ENCODE measurements at regions not wholly inside any gene's neighbourhood (a gene's known extent, or its start where the extent isn't known, plus 50 kb on each side); places are given as distances from the start of the nearest gene placed in this dataset.

DNA sequence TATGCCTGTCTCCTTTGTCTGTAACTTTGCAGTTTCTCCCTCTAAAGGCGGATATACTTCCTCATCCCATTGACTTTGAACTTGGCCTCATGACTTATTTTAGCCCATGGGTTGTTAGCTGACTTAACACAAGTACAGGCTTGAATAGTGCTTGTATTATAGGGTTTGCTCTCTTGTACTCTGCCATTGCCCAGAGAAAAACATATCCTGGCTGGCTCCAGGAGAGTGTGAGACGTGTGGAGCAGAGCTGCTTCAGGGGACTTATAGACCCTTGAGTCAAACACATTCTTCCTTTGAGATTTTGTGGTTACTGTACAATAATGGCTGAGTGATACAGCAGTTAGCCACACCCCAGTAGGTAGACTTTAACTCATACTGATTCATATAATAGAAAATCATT is 124.0 kb downstream of the RAP2B start:
- Histone ChIP-seq H2AFZ (ENCODE audit: control insufficient read depth, low read length) (no peak overlapping the region), H3K4me1 (ENCODE audit: control insufficient read depth, extremely low read depth, insufficient read depth, low read length) (peaks cover 43% of the 10 kb centered on the region), H3K4me3 (ENCODE audit: control insufficient read depth in 2 of 3, extremely low read depth in 1 of 3, insufficient read depth in 2 of 3, low read depth in 1 of 3, low read length in 3 of 3) (no peak overlapping the region), H3K27me3 (ENCODE audit: control insufficient read depth, extremely low read depth, insufficient read depth, low read length) (no peaks in the 10 kb centered on the region), H3K79me2 (ENCODE audit: control insufficient read depth, insufficient read depth, low read length) (no peaks in the 10 kb centered on the region), H3K9ac (ENCODE audit: control insufficient read depth, extremely low read depth, insufficient read depth, low read length) (peak overlapping the region; percentile 55), H3K4me2 (ENCODE audit: control insufficient read depth, extremely low read depth, insufficient read depth, low read depth, low read length) (peak overlapping the region; percentile 42), H3K27ac (ENCODE audit: control insufficient read depth, insufficient read depth, low read length) (peak overlapping the region; percentile 98), H4K20me1 (ENCODE audit: control insufficient read depth, extremely low read depth, insufficient read depth, low read length) (no peaks in the 10 kb centered on the region), H3K9me1 (ENCODE audit: control insufficient read depth, extremely low read depth, insufficient read depth, low read length) (peaks cover 2% of the 10 kb centered on the region), H3K9me3 (ENCODE audit: control insufficient read depth, low read depth, low read length) (no peaks in the 10 kb centered on the region), H3K36me3 (ENCODE audit: control insufficient read depth in 2 of 2, extremely low read depth in 1 of 2, insufficient read depth in 2 of 2, low read length in 2 of 2) (no peaks in the 10 kb centered on the region)
- dilution Hi-C loops (cut with MboI; ENCODE audit: extremely low pct_ligation_motif_present, low sequenced_read_pairs), result no loop called here
- DNase-seq (ENCODE audit: low read depth, low spot score) (peak; percentile 91), FAIRE-seq (peak; percentile 86)
- TF ChIP-seq EZH2 (IDR thresholded peaks at IDR 0.05; ENCODE audit: low read length), result no peak
- no peak for TF ChIP-seq CTCF (optimal IDR thresholded peaks at IDR 0.05 in 1 of 3, IDR thresholded peaks at IDR 0.05 in 1 of 3, conservative IDR thresholded peaks at IDR 0.05 in 1 of 3; ENCODE audit: extremely low read depth in 1 of 3, insufficient read depth in 2 of 3, low read length in 3 of 3)

DNA sequence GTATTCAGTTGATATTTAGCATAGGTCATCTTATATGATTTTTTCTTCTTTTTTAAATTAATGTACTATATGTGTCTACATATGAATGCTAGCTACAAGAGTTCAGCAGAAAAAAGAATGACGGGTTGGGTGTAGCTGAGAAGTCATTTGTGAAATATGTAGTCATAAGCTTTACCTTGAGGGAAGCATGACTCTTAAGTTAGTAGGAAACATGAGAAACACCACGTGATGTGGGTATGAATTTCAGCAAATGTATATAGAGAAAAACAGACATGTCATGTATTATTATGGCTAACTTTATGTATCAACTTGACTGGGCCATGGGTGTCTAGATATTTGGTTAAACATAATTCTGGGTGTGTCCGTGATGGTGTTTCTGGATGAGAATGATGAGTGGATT is 125.0 kb downstream of the RAP2B start:
- H3K9ac ChIP-seq (ENCODE audit: control insufficient read depth, extremely low read depth, insufficient read depth, low read length), result peak overlapping the region; percentile 66
- H3K4me1 ChIP-seq (ENCODE audit: control insufficient read depth, extremely low read depth, insufficient read depth, low read length), result peaks cover 43% of the 10 kb centered on the region
- peak overlapping the region; percentile 68 for H3K4me2 ChIP-seq (ENCODE audit: control insufficient read depth, extremely low read depth, insufficient read depth, low read depth, low read length)
- no peaks in the 10 kb centered on the region for H3K79me2 ChIP-seq (ENCODE audit: control insufficient read depth, insufficient read depth, low read length)
- no peaks in the 10 kb centered on the region for H4K20me1 ChIP-seq (ENCODE audit: control insufficient read depth, extremely low read depth, insufficient read depth, low read length)
- H3K27ac ChIP-seq (ENCODE audit: control insufficient read depth, insufficient read depth, low read length), result peak overlapping the region; percentile 98
- dilution Hi-C loops (cut with MboI; ENCODE audit: extremely low pct_ligation_motif_present, low sequenced_read_pairs), result no loop called here
- no peaks in the 10 kb centered on the region for H3K9me3 ChIP-seq (ENCODE audit: control insufficient read depth, low read depth, low read length)
- peak overlapping the region in 2 of 3 experiments; percentile 25 for H3K4me3 ChIP-seq (ENCODE audit: control insufficient read depth in 2 of 3, extremely low read depth in 1 of 3, insufficient read depth in 2 of 3, low read depth in 1 of 3, low read length in 3 of 3)
- H2AFZ ChIP-seq (ENCODE audit: control insufficient read depth, low read length), result peak overlapping the region; percentile 87
- no peaks in the 10 kb centered on the region for H3K36me3 ChIP-seq (ENCODE audit: control insufficient read depth in 2 of 2, extremely low read depth in 1 of 2, insufficient read depth in 2 of 2, low read length in 2 of 2)
- no peaks in the 10 kb centered on the region for H3K27me3 ChIP-seq (ENCODE audit: control insufficient read depth, extremely low read depth, insufficient read depth, low read length)
- FAIRE-seq (no peak), DNase-seq (ENCODE audit: low read depth, low spot score) (peak; percentile 74)
- H3K9me1 ChIP-seq (ENCODE audit: control insufficient read depth, extremely low read depth, insufficient read depth, low read length), result peaks cover 2% of the 10 kb centered on the region
- TF ChIP-seq CTCF (optimal IDR thresholded peaks at IDR 0.05 in 1 of 3, IDR thresholded peaks at IDR 0.05 in 1 of 3, conservative IDR thresholded peaks at IDR 0.05 in 1 of 3; ENCODE audit: extremely low read depth in 1 of 3, insufficient read depth in 2 of 3, low read length in 3 of 3), result no peak
